GM12875 (cell line): ENCODE measurements at regions not wholly inside any gene's neighbourhood (a gene's known extent, or its start where the extent isn't known, plus 50 kb on each side); places are given as distances from the start of the nearest gene placed in this dataset.

ENCODE experiments used
- H3K4me3 ChIP-seq: one replicate; pipeline ENCODE4 v1.5.1; 2011; ENCODE audit warnings: low read depth, low read length, control low read depth
- CTCF ChIP-seq: IDR thresholded peaks from 2 replicates; pipeline ENCODE4 v1.5.1; 2011; ENCODE audit warnings: low read depth, mild to moderate bottlenecking, control low read depth, inconsistent platforms, low read length, moderate library complexity, borderline replicate concordance; ENCODE audit not compliant: insufficient read depth

GRCh38 chr20:48298433-48298832, 513.2 kb upstream of the SULF2 start:
- no peak for TF ChIP-seq CTCF
- H3K4me3 ChIP-seq: no peak overlapping the region

GRCh38 chr20:48295966-48296421, 510.7 kb upstream of the SULF2 start:
- no peak overlapping the region for H3K4me3 ChIP-seq
- TF ChIP-seq CTCF: no peak

- no peak for TF ChIP-seq CTCF
- H3K4me3 ChIP-seq: no peak overlapping the region
Observed at GRCh38 chr20:48295445-48295903, 510.2 kb upstream of the SULF2 start.

- no peak for TF ChIP-seq CTCF
- no peak overlapping the region for H3K4me3 ChIP-seq
Observed at GRCh38 chr20:48294942-48295341, 509.7 kb upstream of the SULF2 start.

GRCh38 chr20:48294196-48294595, 508.9 kb upstream of the SULF2 start:
- no peak overlapping the region for H3K4me3 ChIP-seq
- no peak for TF ChIP-seq CTCF

- TF ChIP-seq CTCF: no peak
- no peak overlapping the region for H3K4me3 ChIP-seq
Observed at GRCh38 chr20:48293671-48294070, 508.4 kb upstream of the SULF2 start.

- TF ChIP-seq CTCF: no peak
- no peak overlapping the region for H3K4me3 ChIP-seq
Observed at GRCh38 chr20:48292806-48293205, 507.5 kb upstream of the SULF2 start.
